ENCODE measurements at regions not wholly inside any gene's neighbourhood (a gene's known extent, or its start where the extent isn't known, plus 50 kb on each side); places are given as distances from the start of the nearest gene placed in this dataset.

- no peaks in the 10 kb centered on the region for H3K9me3 ChIP-seq (ENCODE audit: severe bottlenecking)
- H3K27me3 ChIP-seq (ENCODE audit: insufficient read depth, poor library complexity, severe bottlenecking), result no peaks in the 10 kb centered on the region
- peaks cover 11% of the 10 kb centered on the region for H3K4me1 ChIP-seq (ENCODE audit: insufficient read depth, poor library complexity, severe bottlenecking)
- no peaks in the 10 kb centered on the region for H3K36me3 ChIP-seq (ENCODE audit: low read depth)
- H3K4me3 ChIP-seq (ENCODE audit: severe bottlenecking), result no peak overlapping the region
- no peak for ATAC-seq (ENCODE audit: low read depth)
- no peak overlapping the region for H3K27ac ChIP-seq (ENCODE audit: poor library complexity, severe bottlenecking)
- TF ChIP-seq CTCF (IDR thresholded peaks at IDR 0.05; ENCODE audit: poor library complexity, severe bottlenecking), result no peak
- DNase-seq (ENCODE audit: low spot score), result no peak
These were observed 246.9 kb upstream of the IRF2BP2 start for GRCh38 chr1:234856845-234857245.

- ATAC-seq (ENCODE audit: low read depth) (no peak), DNase-seq (ENCODE audit: low spot score) (no peak)
- no peaks in the 10 kb centered on the region for H3K36me3 ChIP-seq (ENCODE audit: low read depth)
- no peaks in the 10 kb centered on the region for H3K9me3 ChIP-seq (ENCODE audit: severe bottlenecking)
- no peak overlapping the region for H3K27ac ChIP-seq (ENCODE audit: poor library complexity, severe bottlenecking)
- no peak for TF ChIP-seq CTCF (IDR thresholded peaks at IDR 0.05; ENCODE audit: poor library complexity, severe bottlenecking)
- peaks cover 6% of the 10 kb centered on the region for H3K4me1 ChIP-seq (ENCODE audit: insufficient read depth, poor library complexity, severe bottlenecking)
- no peak overlapping the region for H3K4me3 ChIP-seq (ENCODE audit: severe bottlenecking)
- no peaks in the 10 kb centered on the region for H3K27me3 ChIP-seq (ENCODE audit: insufficient read depth, poor library complexity, severe bottlenecking)
These were observed 245.9 kb upstream of the IRF2BP2 start for GRCh38 chr1:234855851-234856250.

- DNase-seq (ENCODE audit: low spot score) (no peak), ATAC-seq (ENCODE audit: low read depth) (no peak)
- no peak overlapping the region for H3K4me3 ChIP-seq (ENCODE audit: severe bottlenecking)
- peaks cover 6% of the 10 kb centered on the region for H3K4me1 ChIP-seq (ENCODE audit: insufficient read depth, poor library complexity, severe bottlenecking)
- no peaks in the 10 kb centered on the region for H3K36me3 ChIP-seq (ENCODE audit: low read depth)
- H3K27ac ChIP-seq (ENCODE audit: poor library complexity, severe bottlenecking), result no peak overlapping the region
- H3K27me3 ChIP-seq (ENCODE audit: insufficient read depth, poor library complexity, severe bottlenecking), result no peaks in the 10 kb centered on the region
- no peak for TF ChIP-seq CTCF (IDR thresholded peaks at IDR 0.05; ENCODE audit: poor library complexity, severe bottlenecking)
- H3K9me3 ChIP-seq (ENCODE audit: severe bottlenecking), result no peaks in the 10 kb centered on the region
These were observed 244.7 kb upstream of the IRF2BP2 start for GRCh38 chr1:234854645-234855039.

- no peak overlapping the region for H3K27ac ChIP-seq (ENCODE audit: poor library complexity, severe bottlenecking)
- no peak for TF ChIP-seq CTCF (IDR thresholded peaks at IDR 0.05; ENCODE audit: poor library complexity, severe bottlenecking)
- peaks cover 6% of the 10 kb centered on the region for H3K4me1 ChIP-seq (ENCODE audit: insufficient read depth, poor library complexity, severe bottlenecking)
- H3K9me3 ChIP-seq (ENCODE audit: severe bottlenecking), result no peaks in the 10 kb centered on the region
- no peak overlapping the region for H3K4me3 ChIP-seq (ENCODE audit: severe bottlenecking)
- ATAC-seq (ENCODE audit: low read depth) (no peak), DNase-seq (ENCODE audit: low spot score) (no peak)
- no peaks in the 10 kb centered on the region for H3K36me3 ChIP-seq (ENCODE audit: low read depth)
- no peaks in the 10 kb centered on the region for H3K27me3 ChIP-seq (ENCODE audit: insufficient read depth, poor library complexity, severe bottlenecking)
These were observed 244.1 kb upstream of the IRF2BP2 start for GRCh38 chr1:234853906-234854644.

GRCh38 chr1:234852659-234853058 is 242.7 kb upstream of the IRF2BP2 start:
- no peak for DNase-seq (ENCODE audit: low spot score)
- ATAC-seq (ENCODE audit: low read depth), result no peak
- no peak overlapping the region for H3K27ac ChIP-seq (ENCODE audit: poor library complexity, severe bottlenecking)
- no peak for TF ChIP-seq CTCF (IDR thresholded peaks at IDR 0.05; ENCODE audit: poor library complexity, severe bottlenecking)
- no peaks in the 10 kb centered on the region for H3K9me3 ChIP-seq (ENCODE audit: severe bottlenecking)
- no peak overlapping the region for H3K4me3 ChIP-seq (ENCODE audit: severe bottlenecking)
- H3K27me3 ChIP-seq (ENCODE audit: insufficient read depth, poor library complexity, severe bottlenecking), result no peaks in the 10 kb centered on the region
- H3K36me3 ChIP-seq (ENCODE audit: low read depth), result no peaks in the 10 kb centered on the region
- H3K4me1 ChIP-seq (ENCODE audit: insufficient read depth, poor library complexity, severe bottlenecking), result no peaks in the 10 kb centered on the region
